ENCODE measurements at regions not wholly inside any gene's neighbourhood (a gene's known extent, or its start where the extent isn't known, plus 50 kb on each side); places are given as distances from the start of the nearest gene placed in this dataset.

DNA sequence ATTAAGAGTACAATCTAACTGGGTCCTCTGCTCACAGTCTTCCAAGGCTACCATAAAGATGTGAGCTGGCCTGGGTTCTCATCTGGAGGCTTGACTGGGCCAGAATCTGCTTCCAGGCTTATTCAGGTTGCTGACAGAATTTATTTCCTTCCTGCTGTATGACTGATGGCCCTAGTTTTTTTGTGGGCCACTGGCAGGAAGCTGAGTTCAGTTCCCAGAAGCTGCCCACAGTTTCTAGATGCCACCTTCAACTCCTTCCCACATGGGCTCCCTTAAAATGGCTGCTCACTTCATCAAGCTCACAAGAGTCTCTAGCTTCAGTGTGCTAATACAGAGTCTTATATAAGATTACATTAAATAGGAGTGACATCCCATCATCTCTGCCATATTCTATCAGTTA lies 121.7 kb upstream of the CAND1 start:
- no peaks in the 10 kb centered on the region for H3K36me3 Mint-ChIP-seq (ENCODE audit: low read depth)
- Histone ChIP-seq H3K9me2 (ENCODE audit: insufficient read depth) (no peaks in the 10 kb centered on the region), H3K27ac (ENCODE audit: low read depth) (no peak overlapping the region), H2AFZ (no peak overlapping the region), H3K36me3 (ENCODE audit: insufficient read depth) (no peaks in the 10 kb centered on the region), H3K79me2 (replicated peaks; ENCODE audit: insufficient read depth) (no peaks in the 10 kb centered on the region), H3K4me1 (ENCODE audit: insufficient read depth) (no peaks in the 10 kb centered on the region), H4K20me1 (replicated peaks; ENCODE audit: insufficient read depth) (no peaks in the 10 kb centered on the region), H3K27me3 (ENCODE audit: insufficient read depth) (no peaks in the 10 kb centered on the region), H3K4me3 (no peak overlapping the region), H3F3A (replicated peaks; ENCODE audit: low read depth) (no peaks in the 10 kb centered on the region), H3K4me2 (no peak overlapping the region)
- DNase-seq (ENCODE audit: low spot score) (no peak), ATAC-seq (no peak)
- no peaks in the 10 kb centered on the region for H3K27me3 Mint-ChIP-seq (ENCODE audit: insufficient read depth, low read depth, poor library complexity)
- no peak overlapping the region for H3K27ac Mint-ChIP-seq
- H3K4me1 Mint-ChIP-seq = no peaks in the 10 kb centered on the region
- H3K4me3 Mint-ChIP-seq = no peak overlapping the region
- TF ChIP-seq, protein P1, sequence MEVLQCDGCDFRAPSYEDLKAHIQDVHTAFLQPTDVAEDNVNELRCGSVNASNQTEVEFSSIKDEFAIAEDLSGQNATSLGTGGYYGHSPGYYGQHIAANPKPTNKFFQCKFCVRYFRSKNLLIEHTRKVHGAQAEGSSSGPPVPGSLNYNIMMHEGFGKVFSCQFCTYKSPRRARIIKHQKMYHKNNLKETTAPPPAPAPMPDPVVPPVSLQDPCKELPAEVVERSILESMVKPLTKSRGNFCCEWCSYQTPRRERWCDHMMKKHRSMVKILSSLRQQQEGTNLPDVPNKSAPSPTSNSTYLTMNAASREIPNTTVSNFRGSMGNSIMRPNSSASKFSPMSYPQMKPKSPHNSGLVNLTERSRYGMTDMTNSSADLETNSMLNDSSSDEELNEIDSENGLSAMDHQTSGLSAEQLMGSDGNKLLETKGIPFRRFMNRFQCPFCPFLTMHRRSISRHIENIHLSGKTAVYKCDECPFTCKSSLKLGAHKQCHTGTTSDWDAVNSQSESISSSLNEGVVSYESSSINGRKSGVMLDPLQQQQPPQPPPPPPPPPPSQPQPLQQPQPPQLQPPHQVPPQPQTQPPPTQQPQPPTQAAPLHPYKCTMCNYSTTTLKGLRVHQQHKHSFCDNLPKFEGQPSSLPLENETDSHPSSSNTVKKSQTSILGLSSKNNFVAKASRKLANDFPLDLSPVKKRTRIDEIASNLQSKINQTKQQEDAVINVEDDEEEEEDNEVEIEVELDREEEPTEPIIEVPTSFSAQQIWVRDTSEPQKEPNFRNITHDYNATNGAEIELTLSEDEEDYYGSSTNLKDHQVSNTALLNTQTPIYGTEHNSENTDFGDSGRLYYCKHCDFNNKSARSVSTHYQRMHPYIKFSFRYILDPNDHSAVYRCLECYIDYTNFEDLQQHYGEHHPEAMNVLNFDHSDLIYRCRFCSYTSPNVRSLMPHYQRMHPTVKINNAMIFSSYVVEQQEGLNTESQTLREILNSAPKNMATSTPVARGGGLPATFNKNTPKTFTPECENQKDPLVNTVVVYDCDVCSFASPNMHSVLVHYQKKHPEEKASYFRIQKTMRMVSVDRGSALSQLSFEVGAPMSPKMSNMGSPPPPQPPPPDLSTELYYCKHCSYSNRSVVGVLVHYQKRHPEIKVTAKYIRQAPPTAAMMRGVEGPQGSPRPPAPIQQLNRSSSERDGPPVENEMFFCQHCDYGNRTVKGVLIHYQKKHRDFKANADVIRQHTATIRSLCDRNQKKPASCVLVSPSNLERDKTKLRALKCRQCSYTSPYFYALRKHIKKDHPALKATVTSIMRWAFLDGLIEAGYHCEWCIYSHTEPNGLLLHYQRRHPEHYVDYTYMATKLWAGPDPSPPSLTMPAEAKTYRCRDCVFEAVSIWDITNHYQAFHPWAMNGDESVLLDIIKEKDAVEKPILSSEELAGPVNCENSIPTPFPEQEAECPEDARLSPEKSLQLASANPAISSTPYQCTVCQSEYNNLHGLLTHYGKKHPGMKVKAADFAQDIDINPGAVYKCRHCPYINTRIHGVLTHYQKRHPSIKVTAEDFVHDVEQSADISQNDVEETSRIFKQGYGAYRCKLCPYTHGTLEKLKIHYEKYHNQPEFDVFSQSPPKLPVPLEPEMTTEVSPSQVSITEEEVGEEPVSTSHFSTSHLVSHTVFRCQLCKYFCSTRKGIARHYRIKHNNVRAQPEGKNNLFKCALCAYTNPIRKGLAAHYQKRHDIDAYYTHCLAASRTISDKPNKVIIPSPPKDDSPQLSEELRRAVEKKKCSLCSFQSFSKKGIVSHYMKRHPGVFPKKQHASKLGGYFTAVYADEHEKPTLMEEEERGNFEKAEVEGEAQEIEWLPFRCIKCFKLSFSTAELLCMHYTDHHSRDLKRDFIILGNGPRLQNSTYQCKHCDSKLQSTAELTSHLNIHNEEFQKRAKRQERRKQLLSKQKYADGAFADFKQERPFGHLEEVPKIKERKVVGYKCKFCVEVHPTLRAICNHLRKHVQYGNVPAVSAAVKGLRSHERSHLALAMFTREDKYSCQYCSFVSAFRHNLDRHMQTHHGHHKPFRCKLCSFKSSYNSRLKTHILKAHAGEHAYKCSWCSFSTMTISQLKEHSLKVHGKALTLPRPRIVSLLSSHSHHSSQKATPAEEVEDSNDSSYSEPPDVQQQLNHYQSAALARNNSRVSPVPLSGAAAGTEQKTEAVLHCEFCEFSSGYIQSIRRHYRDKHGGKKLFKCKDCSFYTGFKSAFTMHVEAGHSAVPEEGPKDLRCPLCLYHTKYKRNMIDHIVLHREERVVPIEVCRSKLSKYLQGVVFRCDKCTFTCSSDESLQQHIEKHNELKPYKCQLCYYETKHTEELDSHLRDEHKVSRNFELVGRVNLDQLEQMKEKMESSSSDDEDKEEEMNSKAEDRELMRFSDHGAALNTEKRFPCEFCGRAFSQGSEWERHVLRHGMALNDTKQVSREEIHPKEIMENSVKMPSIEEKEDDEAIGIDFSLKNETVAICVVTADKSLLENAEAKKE (CRISPR knock-in tag; IDR thresholded peaks at IDR 0.05) = no peak
- TF ChIP-seq, protein P2, sequence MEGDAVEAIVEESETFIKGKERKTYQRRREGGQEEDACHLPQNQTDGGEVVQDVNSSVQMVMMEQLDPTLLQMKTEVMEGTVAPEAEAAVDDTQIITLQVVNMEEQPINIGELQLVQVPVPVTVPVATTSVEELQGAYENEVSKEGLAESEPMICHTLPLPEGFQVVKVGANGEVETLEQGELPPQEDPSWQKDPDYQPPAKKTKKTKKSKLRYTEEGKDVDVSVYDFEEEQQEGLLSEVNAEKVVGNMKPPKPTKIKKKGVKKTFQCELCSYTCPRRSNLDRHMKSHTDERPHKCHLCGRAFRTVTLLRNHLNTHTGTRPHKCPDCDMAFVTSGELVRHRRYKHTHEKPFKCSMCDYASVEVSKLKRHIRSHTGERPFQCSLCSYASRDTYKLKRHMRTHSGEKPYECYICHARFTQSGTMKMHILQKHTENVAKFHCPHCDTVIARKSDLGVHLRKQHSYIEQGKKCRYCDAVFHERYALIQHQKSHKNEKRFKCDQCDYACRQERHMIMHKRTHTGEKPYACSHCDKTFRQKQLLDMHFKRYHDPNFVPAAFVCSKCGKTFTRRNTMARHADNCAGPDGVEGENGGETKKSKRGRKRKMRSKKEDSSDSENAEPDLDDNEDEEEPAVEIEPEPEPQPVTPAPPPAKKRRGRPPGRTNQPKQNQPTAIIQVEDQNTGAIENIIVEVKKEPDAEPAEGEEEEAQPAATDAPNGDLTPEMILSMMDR (conservative IDR thresholded peaks at IDR 0.05; ENCODE audit: low read depth in 2 of 2) = no peak
- TF ChIP-seq STAT1 (IDR thresholded peaks at IDR 0.05; ENCODE audit: unreplicated experiment) (no peak), POLR2AphosphoS5 (IDR thresholded peaks at IDR 0.05; ENCODE audit: low read depth) (no peak), ZNF331 (CRISPR knock-in tag; IDR thresholded peaks at IDR 0.05; ENCODE audit: low read depth) (no peak), ZNF114 (CRISPR knock-in tag; IDR thresholded peaks at IDR 0.05) (no peak), NANOG (IDR thresholded peaks at IDR 0.05; ENCODE audit: borderline replicate concordance) (no peak), JUNB (IDR thresholded peaks at IDR 0.05; ENCODE audit: unreplicated experiment) (no peak), EZH2phosphoT487 (IDR thresholded peaks at IDR 0.05; ENCODE audit: unreplicated experiment) (no peak), EZH2 (IDR thresholded peaks at IDR 0.05; ENCODE audit: low read depth, unreplicated experiment) (no peak), CREB1 (CRISPR knock-in tag; IDR thresholded peaks at IDR 0.05; ENCODE audit: low read depth) (no peak)
- TF ChIP-seq, protein P3, sequence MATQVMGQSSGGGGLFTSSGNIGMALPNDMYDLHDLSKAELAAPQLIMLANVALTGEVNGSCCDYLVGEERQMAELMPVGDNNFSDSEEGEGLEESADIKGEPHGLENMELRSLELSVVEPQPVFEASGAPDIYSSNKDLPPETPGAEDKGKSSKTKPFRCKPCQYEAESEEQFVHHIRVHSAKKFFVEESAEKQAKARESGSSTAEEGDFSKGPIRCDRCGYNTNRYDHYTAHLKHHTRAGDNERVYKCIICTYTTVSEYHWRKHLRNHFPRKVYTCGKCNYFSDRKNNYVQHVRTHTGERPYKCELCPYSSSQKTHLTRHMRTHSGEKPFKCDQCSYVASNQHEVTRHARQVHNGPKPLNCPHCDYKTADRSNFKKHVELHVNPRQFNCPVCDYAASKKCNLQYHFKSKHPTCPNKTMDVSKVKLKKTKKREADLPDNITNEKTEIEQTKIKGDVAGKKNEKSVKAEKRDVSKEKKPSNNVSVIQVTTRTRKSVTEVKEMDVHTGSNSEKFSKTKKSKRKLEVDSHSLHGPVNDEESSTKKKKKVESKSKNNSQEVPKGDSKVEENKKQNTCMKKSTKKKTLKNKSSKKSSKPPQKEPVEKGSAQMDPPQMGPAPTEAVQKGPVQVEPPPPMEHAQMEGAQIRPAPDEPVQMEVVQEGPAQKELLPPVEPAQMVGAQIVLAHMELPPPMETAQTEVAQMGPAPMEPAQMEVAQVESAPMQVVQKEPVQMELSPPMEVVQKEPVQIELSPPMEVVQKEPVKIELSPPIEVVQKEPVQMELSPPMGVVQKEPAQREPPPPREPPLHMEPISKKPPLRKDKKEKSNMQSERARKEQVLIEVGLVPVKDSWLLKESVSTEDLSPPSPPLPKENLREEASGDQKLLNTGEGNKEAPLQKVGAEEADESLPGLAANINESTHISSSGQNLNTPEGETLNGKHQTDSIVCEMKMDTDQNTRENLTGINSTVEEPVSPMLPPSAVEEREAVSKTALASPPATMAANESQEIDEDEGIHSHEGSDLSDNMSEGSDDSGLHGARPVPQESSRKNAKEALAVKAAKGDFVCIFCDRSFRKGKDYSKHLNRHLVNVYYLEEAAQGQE (IDR thresholded peaks at IDR 0.05; ENCODE audit: unreplicated experiment) = no peak
- TF ChIP-seq, protein P4, sequence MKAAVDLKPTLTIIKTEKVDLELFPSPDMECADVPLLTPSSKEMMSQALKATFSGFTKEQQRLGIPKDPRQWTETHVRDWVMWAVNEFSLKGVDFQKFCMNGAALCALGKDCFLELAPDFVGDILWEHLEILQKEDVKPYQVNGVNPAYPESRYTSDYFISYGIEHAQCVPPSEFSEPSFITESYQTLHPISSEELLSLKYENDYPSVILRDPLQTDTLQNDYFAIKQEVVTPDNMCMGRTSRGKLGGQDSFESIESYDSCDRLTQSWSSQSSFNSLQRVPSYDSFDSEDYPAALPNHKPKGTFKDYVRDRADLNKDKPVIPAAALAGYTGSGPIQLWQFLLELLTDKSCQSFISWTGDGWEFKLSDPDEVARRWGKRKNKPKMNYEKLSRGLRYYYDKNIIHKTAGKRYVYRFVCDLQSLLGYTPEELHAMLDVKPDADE (IDR thresholded peaks at IDR 0.05) = no peak
- no peaks in the 10 kb centered on the region for H3K9me3 Mint-ChIP-seq
